ENCODE measurements at regions not wholly inside any gene's neighbourhood (a gene's known extent, or its start where the extent isn't known, plus 50 kb on each side); places are given as distances from the start of the nearest gene placed in this dataset.

DNA sequence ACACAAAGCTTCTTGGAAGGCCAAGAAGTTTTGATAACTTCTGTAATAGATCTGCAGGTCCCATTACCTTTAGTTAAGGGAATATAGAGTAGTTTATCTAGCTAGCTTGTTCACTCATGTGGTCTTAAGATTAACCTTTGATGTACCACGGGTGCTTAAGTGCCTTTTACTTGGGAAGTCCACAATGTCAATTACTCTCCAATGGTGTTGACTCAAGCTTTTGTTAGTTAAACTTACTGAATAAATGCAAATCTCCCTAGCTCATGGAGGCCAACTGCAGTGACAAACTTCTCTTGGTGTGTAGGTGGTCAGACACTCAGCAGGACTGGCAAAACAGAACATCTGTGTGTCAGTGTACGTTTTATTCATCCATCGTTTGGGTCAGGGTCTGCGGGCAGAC, 501.5 kb downstream of the ELAVL2 start:
- FAIRE-seq: no peak

DNA sequence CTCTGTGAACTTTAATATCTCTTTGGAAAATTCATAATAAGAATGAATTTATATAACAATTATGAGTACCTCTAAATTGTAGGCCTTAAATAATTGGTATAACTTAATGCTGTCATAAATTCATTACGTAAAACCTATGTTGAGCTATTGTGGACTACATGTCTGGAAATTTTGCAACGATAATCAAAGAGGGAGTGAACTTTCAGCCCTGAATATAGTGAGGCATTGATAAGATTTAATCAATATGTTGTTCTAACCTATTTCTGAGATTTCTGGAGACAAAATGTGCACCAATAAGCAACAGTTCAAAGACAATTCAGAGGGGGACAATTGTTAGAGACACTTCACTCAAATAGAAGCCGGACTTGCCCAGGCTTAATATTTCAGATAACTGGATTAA, 499.4 kb downstream of the ELAVL2 start:
- FAIRE-seq: no peak

DNA sequence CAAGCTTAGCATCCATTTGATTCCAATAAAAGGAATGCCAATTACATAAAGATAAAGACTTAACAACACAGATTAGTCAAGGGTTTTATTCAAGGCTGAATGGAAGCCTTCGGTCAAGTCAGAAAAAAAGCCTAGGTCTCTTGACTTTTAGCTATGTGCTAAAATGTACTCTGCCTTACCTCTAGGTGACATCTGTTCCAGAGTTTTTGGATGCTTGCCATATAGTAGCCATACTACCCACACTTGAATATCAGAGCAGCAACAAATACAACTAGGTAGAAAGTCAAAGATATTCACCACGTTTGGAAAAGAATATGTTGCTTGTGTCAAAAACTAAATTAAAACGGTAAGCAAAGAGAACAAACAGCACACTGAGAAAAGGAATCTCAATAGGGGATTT, 484.7 kb downstream of the ELAVL2 start:
- FAIRE-seq: no peak

DNA sequence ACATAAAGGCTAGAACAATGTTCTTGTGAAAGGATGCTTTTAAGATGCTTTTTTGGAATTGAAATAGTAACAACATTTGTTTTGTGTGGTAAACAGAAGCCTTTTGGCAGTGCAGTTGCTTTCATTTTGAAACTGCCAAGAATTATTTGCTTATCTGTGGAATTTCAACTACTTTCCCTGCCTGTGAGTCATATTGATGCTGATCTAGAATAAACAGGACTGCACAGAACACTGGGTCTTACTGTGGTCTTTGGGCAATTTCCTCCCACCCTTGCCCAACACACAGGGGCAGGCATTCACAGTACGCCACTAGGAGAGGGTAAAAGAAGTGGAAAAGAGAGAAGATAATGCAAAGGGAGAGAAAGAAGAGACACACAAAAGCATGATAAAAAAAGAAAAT, 483.7 kb downstream of the ELAVL2 start:
- no peak for FAIRE-seq

DNA sequence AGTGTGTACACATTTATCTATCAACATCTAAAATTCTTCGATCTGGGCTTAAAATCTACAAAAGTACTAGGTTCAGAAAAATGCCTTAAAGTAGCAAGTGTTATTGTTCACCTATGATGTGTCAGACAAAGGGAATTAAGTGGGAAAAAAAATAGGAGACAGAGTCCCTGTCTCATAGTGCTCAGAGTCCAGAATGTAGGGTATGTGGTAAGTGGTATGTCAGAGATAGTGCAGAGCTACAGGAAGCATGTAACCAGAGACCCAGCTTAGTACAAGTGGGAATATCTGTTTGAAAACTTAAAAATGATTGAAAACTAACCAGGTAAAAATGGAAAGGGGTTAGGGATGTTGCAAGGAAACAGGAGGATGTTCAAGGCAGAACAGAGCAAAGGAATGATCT, 482.8 kb downstream of the ELAVL2 start:
- FAIRE-seq: no peak

DNA sequence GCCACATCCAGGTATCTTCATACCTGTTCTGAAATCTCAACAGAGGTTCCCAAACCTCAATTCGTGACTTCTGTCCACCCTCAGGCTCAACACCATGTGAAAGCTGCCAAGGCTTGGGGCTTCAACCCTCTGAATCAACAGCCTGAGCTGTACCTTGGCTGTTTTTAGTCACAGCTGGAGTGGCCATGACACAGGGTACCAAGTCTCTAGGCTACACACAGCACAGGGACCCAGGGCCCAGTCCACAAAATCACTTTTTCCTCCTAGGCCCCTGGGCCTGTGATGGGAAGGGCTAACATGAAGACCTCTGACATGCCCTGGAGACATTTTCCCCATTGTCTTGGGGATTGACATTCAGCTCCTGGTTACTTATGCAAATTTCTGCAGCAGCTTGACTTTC, 464.9 kb downstream of the ELAVL2 start:
- FAIRE-seq: no peak

DNA sequence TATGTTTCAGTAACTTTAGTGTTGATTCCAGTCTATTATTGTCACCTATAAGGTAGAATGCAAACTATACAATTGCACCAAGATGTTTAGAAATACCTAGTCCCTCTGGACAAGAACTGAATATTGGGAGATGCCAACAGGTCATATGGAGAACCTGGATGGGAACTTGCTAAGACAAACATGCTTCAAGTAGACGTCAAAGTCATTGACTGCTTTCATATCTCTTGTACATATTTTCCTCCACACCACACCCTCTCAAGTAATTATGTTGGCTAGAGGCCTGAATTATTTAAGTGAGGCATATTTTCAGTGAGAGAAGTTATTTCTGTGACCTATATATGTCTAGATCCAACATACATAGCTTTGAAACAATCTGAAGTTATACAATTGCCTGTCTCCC, 453.3 kb downstream of the ELAVL2 start:
- no peak for FAIRE-seq

DNA sequence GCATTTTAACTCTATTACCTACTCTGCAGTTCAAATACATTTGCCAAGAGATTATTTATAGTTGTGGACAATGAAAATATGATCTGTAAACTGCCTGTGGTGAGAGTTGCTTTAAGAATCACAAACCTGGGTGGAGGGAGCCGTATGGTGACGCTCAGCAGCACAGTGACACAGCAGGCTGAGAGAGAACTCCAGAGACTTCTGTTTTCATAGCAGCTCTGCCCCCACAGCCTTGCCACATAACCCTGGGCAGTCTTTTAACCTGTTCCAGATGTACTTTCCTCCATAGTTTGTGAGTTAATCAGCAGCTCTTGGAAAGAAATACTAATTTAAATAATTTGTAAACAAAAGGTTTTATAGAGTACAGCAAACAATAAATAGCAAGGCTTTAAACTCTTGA, 450.5 kb downstream of the ELAVL2 start:
- no peak for FAIRE-seq

DNA sequence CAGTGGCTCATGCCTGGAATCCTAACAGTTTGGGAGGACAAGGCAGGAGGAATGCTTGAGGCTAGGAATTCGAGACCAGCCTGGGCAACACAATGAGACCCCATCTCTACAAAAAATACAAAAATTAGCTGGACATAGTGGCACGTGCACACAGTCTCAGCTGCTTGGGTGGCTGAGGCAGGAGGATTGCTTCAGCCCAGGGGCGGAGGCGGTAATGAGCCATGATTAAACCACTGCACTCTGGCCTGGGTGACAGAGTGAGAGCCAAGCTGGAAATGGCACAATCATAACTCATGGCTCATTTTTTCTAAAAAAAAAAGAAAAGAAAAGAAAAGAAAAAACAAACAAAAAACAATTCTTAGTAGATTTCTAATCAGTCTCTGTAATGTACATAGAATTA, 446.2 kb downstream of the ELAVL2 start:
- FAIRE-seq: no peak

DNA sequence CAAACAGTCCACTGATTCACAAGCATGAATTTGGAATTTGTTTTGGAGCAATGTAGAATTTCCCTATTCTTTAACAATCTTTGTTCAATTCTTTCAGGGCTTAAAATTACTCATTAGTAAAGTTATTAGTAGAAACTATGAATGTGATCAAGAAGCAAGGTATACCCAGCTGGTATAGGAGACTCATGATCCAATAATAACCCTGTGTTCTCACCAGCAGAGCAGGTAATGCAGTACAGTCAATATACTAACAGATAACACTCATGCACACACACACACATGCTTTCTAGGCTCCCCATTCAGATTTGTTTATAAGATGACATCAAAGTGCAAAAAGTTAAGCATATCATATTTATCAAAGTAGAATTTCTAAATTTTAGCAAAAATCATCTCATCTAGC, 445.2 kb downstream of the ELAVL2 start:
- no peak for FAIRE-seq

DNA sequence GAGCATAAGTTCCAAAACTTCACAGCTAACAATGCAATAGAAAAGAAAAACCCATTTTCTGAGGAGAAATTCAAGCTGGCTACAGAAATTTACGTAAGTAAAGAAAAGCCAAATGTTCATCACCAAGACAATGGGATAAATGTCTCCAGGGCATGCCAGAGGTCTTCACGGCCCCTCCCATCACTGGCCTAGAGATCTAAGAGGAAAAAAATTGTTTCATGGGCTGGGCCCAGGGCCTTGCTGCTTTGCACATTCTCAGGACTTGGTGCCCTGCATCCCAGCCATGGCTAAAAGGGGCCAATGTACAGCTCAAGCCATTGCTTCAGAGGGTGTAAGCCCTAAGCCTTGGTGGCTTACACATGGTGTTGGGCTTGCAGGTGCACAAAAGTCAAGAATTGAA, 443.6 kb downstream of the ELAVL2 start:
- no peak for FAIRE-seq

DNA sequence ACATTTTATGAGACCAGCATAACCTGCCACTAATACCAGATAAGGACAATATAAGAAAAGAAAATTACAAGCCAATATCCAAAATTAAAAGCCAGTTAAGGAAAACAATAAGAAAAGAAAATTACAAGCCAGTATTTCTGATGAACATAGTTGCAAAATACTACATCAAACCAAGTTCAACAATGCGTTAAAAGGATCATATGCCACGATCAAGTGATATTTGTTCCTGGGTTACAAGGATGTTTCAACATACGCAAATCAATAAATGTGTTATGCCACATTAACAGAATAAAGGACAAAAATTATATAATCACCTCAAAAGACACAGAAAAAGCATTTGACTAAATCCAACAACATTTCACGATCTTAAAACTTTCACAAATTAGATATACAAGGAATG, 431.9 kb downstream of the ELAVL2 start:
- FAIRE-seq: no peak

DNA sequence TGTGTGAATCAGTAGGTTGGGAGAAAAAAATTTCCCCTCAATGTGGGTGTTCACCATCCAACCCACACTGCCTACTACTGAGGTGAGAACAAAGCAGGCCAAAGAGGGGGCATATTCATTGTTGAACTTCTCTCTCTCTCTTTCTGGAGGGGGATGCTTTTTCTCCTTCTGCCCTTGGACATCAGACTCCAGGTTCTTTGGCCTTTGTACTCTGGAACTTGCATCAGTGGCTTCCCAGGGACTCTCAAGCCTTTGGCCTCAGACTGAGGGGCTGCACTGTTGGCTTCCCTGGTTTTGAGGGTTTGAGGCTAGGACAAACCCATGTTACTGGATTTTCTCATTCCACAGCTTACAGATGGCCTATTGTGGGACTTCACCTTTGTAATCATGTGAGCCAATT, 417.2 kb downstream of the ELAVL2 start:
- FAIRE-seq: no peak

DNA sequence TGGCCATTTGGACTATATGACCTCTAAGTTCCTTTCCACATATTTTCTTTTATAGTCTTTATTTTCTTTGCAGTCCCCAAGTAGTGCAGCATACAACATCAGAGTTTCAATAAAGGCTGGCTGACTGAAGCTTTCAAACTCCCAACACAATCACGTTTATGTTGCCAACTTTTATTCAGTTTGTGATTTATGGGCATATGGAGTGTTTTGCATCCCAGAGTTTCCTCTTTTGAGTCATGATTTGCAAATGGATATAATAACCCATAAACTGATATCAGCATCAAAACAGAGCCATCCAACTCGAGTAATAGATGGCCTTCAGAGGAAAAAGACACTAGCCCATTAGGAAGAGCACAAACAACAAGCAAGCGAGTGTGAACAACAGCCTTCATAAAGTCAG, 414.0 kb downstream of the ELAVL2 start:
- no peak for FAIRE-seq

DNA sequence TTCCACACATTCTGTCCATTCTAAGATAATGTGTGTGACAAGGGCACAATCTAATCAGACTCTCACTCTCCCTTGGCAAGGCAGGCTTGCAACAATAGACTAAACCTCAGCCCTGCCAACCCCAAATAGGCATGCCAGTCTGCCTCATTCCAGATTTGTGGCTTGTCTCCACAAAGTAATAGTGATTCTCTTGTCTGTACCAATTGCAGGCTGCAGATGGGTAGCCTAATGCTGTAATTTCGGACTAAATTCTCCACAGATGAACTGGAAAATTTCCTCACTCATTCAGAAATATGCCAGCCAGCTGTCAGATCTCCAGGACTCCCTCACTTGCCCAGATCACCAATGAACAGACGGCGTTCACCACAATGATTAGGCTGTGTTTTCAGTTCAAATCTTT, 413.6 kb downstream of the ELAVL2 start:
- FAIRE-seq: no peak

DNA sequence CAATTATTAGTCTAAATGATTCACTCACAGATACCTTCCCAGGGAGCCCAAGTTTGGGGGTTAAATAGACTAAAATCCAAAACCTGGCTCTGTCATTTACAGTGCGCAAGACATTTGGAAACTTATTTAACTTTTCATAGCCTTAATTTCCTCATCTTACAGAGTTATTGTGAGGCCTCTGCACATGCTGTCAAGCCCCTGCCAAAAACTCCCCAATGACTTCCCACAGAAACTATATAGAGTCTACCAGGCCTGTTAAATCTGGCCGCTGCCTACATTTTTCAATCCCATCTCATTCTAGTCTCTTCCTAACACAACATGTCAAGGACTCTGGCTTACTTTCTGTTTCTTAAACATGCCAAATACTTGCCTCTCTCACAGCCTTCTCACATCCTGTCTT, 412.5 kb downstream of the ELAVL2 start:
- FAIRE-seq: no peak

DNA sequence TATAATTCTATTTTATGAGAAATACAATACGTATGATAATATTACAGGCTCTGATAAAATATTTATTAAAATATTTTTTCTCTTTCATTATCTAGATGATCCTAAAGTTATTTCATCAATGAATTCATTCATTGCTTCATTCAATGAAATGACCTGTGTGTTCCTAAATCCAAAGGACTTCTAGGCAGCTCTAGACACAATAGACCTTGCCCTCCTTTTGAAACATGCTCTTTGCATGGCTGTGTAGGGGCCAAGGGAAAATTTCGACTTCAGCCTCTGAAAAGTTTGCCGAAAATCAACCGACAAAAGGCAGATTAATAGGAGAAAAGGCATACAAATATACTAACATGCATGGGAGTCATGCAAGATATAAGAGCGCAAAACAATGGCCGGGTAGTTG, 402.0 kb downstream of the ELAVL2 start:
- FAIRE-seq: no peak

DNA sequence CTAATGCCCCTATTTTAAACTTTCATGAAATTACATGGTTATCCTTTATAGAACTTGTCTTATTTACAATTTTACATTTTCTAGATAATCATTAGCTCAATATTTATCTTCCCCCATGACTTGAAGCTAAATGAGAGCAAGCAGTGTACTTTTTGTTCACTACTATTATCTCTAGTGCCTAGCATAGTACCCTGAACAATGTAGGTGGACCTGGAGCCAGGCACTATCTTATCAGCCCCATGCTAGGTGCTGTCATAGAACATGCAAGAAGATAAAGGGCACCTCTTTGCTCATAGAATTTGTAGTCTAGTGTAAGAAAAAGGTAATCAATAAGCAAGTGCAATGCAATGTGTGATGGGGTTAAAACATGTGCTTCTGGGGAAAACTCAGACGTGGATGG, 399.9 kb downstream of the ELAVL2 start:
- FAIRE-seq: no peak

DNA sequence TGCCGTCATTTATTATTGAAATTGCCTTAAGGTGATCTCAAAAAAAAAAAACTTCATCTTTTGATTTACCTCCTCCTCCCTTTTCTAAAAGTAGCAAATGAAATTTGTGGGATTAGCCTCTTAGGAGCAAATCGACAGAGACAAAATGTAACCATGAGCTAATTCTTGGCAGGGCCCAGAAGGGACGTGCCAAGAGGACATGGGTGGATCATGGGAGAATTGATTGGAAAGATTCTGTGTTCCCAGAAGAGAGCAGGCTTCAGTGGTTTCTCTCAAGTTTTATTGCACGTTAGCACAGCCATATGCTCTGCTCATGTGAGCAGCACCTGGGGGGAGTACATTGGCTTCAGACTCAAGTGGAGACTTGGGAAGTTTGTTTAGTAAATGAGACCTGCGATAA, 394.6 kb downstream of the ELAVL2 start:
- FAIRE-seq: no peak

DNA sequence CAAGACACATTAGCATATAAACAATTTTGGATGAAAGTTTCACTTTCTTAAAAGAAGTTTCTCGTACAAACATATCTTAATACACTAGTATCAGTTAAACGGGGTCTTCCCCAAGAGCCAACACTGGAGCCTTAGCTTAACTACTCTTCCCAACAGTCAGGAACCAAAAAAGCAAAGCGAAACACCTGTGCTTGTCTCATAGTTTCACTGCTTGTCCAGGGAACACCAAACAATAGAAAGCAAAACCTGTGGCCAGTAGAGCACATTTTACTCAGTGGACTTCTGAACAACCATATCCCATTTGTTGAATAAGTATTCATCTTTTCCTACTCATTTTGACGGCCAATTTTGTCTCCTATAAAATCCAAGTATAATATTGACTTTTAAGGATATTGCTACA, 391.4 kb downstream of the ELAVL2 start:
- no peak for FAIRE-seq

DNA sequence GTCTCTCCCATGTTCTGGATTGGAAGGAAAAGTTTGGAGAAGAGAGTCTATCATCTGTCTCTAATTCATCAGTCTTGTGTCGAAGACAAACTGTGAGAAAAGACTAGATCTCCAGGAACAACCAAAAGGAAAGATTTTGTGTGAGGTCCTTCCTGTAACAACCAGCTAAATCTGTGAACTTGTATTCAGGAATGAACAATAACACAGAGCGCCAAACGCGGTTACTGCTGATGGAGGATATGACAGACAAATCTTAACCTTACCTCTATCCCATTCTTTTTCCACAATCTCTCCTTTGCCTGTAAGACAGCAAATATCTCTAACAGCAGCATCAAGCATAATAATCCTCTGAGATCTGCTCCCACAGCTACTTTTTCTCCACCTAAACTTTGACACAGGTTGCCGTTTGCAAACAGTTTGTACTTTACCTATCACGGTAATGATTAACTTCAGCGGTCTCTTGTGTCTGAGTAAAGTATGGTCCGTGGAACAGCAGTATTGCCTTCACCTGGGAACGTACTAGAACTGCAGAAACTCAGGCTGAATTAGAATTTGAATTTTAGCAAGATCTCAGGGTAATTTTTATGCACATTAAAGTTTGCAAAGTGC, 387.6 kb downstream of the ELAVL2 start:
- no peak for FAIRE-seq

DNA sequence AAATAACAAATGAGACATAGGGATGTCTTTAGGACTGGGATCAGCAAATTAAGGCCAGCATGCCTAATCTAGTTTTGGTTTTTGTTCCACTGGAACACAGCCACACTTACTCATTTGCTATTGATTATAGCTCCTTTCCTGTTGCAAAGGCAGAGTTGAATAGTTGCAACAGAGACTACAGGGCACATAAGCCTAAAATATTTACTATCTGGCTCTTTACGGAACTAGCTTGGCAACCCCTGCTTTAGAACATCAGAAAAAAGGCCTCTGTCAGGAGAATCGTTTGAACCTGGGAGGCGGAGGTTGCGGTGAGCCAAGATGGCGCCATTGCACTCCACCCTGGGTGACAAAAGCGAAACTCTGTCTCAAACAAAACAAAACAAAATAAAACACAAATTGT, 384.8 kb downstream of the ELAVL2 start:
- no peak for FAIRE-seq

DNA sequence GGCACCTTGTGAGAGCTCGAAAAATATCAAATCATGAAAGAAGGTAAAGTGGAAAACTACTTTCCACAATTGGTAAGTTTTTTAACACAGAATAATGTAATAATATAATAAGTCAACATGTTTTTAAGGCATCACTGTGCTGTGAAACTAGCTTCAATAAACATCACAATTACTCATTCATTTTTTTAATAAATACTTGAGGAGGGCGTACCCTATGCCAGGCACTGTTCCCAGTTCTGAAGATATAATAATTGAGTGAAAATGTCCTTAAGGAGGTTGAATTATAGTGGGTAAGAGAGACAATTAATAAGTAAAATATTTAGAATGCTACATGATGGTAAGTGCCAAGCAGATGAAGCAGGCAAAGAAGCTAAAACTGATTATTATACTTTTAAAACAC, 381.4 kb downstream of the ELAVL2 start:
- no peak for FAIRE-seq

DNA sequence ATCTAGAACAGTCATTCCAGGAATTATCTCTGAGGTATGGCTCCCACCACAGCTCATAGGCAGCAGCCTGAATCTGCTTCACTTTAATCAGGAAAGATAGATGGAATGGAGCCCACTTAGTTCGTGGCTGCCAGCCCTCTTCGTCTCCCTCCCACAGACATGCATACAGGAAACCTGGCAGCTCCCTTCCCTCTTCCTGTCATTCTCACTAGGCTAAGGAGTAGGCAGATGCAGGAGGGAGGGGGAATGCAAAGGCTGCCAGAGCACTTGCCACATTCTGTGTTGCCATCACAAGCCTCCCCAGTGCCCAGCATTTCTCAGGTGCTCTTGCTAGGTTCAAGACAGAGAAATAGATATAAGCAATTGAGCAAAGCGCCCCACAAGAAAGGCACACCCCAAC, 378.9 kb downstream of the ELAVL2 start:
- FAIRE-seq: no peak

DNA sequence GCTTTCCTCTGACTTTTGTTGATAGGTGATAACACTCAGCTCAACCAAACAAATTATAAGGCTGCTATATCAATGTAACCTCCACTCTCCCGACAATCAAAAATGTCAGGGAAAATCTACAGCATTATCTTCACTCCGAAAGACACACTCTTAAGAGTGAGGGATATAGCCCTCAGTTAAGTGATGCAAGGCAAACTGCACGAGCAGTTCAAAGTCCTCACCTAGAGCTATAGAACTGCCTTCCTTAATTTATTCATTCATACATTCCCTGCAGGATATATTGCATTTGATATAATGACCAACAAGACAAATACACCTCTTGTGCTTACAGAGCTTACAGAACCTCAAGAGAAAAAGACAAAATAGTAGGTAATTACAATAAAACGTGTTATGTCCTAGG, 378.1 kb downstream of the ELAVL2 start:
- no peak for FAIRE-seq

DNA sequence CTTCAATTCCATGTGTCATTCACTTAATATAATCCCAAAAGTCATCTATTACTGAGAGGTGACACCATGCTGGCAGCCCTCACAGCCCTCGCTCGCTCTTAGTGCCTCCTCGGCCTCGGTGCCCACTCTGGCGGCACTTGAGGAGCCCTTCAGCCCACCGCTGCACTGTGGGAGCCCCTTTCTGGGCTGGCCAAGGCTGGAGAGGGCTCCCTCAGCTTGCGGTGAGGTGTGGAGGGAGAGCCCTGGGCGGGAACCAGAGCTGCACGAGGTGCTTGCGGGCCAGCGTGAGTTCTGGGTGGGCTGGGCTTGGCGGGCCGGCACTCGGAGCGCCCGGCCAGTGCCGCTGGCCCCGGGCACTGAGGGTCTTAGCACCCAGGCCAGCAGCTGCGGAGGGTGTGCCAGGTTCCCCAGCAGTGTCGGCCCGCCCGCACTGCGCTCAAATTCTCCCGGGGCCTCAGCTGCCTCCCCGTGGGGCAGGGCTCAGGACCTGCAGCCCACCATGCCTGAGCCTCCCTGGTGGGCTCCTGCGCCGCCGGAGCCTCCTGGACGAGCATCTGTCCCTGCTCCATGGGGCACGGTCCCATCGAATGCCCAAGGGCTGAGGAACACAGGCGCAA, 374.1 kb downstream of the ELAVL2 start:
- FAIRE-seq: no peak
